ENCODE measurements at regions not wholly inside any gene's neighbourhood (a gene's known extent, or its start where the extent isn't known, plus 50 kb on each side); places are given as distances from the start of the nearest gene placed in this dataset.

DNA sequence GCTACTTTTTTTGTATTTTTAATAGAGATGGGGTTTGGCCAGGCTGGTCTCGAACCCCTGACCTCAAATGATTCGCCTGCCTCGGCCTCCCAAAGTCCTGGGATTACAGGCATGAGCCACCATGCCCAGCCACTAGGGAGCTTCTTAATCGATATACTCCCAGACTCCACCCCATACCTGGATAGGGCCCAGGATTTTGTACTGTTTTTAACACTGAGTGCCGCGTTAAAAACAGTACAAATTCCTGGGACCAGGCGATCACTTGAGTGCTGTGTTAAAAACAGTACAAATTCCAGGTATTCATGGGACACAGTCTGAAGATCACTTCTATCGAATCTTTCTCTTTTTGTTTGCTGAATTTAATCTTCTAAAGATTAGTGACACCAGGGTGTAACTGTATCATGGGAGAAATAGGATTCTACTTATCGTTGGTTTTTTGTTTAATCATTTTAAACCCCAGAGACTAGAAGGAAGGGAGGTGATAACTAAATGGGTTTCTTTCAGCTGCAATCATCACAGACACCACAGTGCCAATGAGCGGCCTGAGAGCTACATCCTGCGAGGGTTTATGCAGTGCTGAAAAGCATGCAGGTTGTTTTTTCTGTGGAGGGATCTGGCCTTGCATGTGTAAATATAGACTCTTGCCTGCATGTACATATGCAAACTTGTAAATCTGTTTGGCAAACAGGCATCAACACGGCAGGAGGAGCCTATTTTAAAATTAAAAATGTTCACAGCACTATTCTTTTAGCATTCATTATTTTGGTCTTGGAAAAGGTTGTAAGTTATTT lies 303.8 kb upstream of the WWC1 start:
- TF ChIP-seq, protein P1, sequence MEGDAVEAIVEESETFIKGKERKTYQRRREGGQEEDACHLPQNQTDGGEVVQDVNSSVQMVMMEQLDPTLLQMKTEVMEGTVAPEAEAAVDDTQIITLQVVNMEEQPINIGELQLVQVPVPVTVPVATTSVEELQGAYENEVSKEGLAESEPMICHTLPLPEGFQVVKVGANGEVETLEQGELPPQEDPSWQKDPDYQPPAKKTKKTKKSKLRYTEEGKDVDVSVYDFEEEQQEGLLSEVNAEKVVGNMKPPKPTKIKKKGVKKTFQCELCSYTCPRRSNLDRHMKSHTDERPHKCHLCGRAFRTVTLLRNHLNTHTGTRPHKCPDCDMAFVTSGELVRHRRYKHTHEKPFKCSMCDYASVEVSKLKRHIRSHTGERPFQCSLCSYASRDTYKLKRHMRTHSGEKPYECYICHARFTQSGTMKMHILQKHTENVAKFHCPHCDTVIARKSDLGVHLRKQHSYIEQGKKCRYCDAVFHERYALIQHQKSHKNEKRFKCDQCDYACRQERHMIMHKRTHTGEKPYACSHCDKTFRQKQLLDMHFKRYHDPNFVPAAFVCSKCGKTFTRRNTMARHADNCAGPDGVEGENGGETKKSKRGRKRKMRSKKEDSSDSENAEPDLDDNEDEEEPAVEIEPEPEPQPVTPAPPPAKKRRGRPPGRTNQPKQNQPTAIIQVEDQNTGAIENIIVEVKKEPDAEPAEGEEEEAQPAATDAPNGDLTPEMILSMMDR (IDR thresholded peaks at IDR 0.05): peak; percentile 30
- no peak for TF ChIP-seq ZFX (IDR thresholded peaks at IDR 0.05; ENCODE audit: borderline replicate concordance)
